Peyer's patch (tissue), 4 donors: ENCODE measurements at regions not wholly inside any gene's neighbourhood (a gene's known extent, or its start where the extent isn't known, plus 50 kb on each side); places are given as distances from the start of the nearest gene placed in this dataset.

Experiments used
- DNase-seq, 3 donors: peaks; one replicate each; pipeline ENCODE4 v3.0.0-alpha.2; 2017 to 2019
- H3K27ac ChIP-seq, 4 donors: fragments of 200-600 bp; sonication (generic); one replicate each; pipeline ENCODE4 v1.5.1; 2016 to 2019
- H3K27me3 ChIP-seq, 2 donors: fragments of 200-600 bp; sonication (generic); one replicate each; pipeline ENCODE4 v1.5.1; 2019
- H3K36me3 ChIP-seq, 3 donors: fragments of 200-600 bp; sonication (generic); one replicate each; pipeline ENCODE4 v1.5.1; 2016 to 2019
- H3K4me1 ChIP-seq, 4 donors: fragments of 200-600 bp; sonication (generic); one replicate each; pipeline ENCODE4 v1.5.1; 2016 to 2019
- H3K4me3 ChIP-seq, 4 donors: fragments of 200-600 bp; sonication (generic); 1 replicate in 3 of 4; 2 replicates in 1 of 4; pipeline ENCODE4 v1.5.1; 2016 to 2019; ENCODE audit warnings: mild to moderate bottlenecking in 1 of 4
- H3K9me3 ChIP-seq, 4 donors: fragments of 200-600 bp; sonication (generic); one replicate each; pipeline ENCODE4 v1.5.1; 2016 to 2019; ENCODE audit warnings: mild to moderate bottlenecking in 1 of 4
- POLR2A ChIP-seq, 2 donors: fragments of 450-650 bp; IDR thresholded peaks; one replicate each; pipeline ENCODE4 v1.5.1; 2017; ENCODE audit warnings: antibody characterized with exemption in 2 of 2, mild to moderate bottlenecking in 2 of 2, moderate library complexity in 2 of 2
- TF ChIP-seq, protein P1 (sequence below), 6 experiments: fragments of 450-650 bp in 4 of 6; fragments of 200-600 bp in 2 of 6; sonication (generic) in 1 of 6; IDR thresholded peaks; one replicate each; pipeline ENCODE4 v1.5.1; 2017 to 2019; ENCODE audit warnings: antibody characterized with exemption in 6 of 6, mild to moderate bottlenecking in 3 of 6, moderate library complexity in 1 of 6

DNA sequence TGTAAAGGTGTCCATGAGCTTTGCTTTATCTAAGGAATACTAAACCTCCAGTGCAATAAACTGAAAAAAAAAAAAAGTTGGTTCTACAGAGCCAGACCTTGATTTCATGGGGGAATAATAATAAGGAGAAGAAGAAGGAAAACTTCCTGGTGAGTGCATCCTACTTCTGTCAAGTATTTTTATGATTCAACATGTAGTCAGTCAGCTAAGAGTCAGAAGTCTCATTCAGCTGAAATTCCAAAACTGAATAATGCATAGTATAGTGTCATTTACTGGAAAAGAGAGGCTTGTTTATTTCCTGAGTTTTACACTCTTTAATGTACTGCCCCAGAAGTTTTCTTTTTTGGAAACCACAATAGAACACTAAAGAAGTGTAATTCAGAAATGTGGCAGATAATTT is 77.8 kb upstream of the TACR1 start:
- no peaks in the 10 kb centered on the region for H3K4me1 ChIP-seq
- H3K36me3 ChIP-seq, result no peaks in the 10 kb centered on the region
- H3K27ac ChIP-seq, result no peak overlapping the region
- no peak for DNase-seq
- no peak for TF ChIP-seq POLR2A (IDR thresholded peaks at IDR 0.05)
- TF ChIP-seq, protein P1, sequence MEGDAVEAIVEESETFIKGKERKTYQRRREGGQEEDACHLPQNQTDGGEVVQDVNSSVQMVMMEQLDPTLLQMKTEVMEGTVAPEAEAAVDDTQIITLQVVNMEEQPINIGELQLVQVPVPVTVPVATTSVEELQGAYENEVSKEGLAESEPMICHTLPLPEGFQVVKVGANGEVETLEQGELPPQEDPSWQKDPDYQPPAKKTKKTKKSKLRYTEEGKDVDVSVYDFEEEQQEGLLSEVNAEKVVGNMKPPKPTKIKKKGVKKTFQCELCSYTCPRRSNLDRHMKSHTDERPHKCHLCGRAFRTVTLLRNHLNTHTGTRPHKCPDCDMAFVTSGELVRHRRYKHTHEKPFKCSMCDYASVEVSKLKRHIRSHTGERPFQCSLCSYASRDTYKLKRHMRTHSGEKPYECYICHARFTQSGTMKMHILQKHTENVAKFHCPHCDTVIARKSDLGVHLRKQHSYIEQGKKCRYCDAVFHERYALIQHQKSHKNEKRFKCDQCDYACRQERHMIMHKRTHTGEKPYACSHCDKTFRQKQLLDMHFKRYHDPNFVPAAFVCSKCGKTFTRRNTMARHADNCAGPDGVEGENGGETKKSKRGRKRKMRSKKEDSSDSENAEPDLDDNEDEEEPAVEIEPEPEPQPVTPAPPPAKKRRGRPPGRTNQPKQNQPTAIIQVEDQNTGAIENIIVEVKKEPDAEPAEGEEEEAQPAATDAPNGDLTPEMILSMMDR (IDR thresholded peaks at IDR 0.05), result no peak
- H3K27me3 ChIP-seq, result no peaks in the 10 kb centered on the region
- H3K9me3 ChIP-seq, result no peaks in the 10 kb centered on the region
- H3K4me3 ChIP-seq, result no peak overlapping the region

DNA sequence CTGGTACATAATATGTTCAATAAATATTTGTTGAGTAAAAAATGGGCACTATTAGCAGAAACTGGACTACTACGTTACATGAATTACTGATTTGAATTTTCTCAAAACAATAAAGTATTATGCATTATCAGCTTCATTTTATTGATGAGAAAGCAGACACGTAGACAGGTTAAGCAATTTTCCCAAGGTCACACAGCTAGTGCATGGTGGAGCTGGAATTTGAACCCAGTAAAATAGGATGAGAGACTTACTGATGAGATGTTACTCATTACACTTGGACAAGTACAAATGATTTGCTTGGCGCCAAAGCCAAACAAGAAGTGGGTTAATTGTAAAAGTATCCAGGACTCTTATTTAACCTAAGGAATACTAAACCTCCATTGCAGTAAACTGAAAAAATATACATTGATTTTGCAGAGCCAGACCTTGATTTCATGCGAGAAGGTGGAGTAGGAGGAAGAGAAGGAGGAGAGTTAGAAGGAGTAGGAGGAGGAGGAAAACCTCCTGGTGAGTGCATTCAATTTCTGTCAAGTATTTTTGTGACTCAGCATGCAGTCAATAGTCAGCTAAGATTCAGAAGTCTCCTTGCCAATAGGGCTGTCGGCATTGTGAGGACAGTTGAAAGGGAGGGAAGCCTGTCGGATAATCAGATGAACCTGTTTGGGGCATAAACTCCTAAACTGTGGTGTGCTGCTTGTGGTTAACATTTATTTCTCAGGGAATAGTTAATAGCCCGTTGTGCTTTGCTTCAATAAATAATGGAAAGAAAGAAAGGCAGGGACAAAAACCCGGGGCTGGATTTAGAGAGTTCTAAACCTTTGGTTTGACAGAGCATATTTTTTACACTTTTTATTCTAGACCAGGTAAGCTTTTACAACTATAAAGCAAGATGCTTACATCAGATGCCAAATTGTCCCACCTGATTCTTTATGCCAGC is 77.0 kb upstream of the TACR1 start:
- no peak for DNase-seq
- TF ChIP-seq, protein P1 (IDR thresholded peaks at IDR 0.05), result no peak
- TF ChIP-seq POLR2A (IDR thresholded peaks at IDR 0.05), result no peak
- no peaks in the 10 kb centered on the region for H3K9me3 ChIP-seq
- H3K4me1 ChIP-seq, result no peaks in the 10 kb centered on the region
- no peak overlapping the region for H3K27ac ChIP-seq
- no peak overlapping the region for H3K4me3 ChIP-seq
- no peaks in the 10 kb centered on the region for H3K36me3 ChIP-seq
- H3K27me3 ChIP-seq, result no peaks in the 10 kb centered on the region

DNA sequence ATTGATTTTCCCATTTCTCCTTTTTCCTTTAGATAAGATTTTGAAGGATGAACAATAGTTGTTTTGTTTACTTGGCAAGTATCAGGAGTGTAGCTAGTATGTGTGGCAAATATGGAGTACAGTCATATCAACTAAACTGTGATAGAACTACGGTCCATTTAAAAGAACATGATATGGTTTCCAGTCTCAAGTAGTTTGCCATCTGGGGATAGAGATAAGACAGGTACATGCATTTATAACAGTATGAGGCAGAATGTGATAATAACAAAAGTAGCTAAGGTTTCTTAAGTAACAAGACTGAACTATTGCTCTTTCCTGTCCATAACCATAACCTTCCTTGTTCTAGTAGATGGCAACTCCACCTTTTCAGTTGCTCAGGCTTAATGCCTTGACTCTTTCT is 75.6 kb upstream of the TACR1 start:
- Histone ChIP-seq H3K9me3 (no peaks in the 10 kb centered on the region), H3K4me3 (no peak overlapping the region), H3K36me3 (no peaks in the 10 kb centered on the region), H3K27me3 (no peaks in the 10 kb centered on the region), H3K27ac (no peak overlapping the region), H3K4me1 (no peaks in the 10 kb centered on the region)
- TF ChIP-seq POLR2A (IDR thresholded peaks at IDR 0.05), result no peak
- TF ChIP-seq, protein P1 (IDR thresholded peaks at IDR 0.05), result no peak
- no peak for DNase-seq

DNA sequence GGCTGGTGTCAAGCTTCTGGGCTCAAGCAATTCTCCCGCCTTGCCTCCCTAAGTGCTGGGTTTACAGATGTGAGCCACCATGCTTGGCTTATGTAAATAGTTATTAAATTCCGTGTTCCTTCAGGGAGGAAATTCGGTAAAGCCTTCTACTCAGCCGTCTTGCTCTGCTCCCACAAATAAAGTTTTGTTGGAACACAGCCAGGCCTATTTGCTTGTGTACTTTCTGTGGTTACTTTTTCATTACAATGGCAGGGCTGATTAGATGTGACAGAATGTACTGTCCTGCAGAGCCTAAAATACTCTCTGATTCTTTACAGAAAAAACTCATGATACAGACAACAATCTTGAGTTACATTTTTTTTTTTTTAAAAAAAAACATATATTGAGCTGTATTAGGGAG is 68.8 kb upstream of the TACR1 start:
- DNase-seq, result no peak
- H3K4me1 ChIP-seq, result no peaks in the 10 kb centered on the region
- H3K36me3 ChIP-seq, result no peaks in the 10 kb centered on the region
- H3K27me3 ChIP-seq, result no peaks in the 10 kb centered on the region
- H3K27ac ChIP-seq, result no peak overlapping the region
- no peaks in the 10 kb centered on the region for H3K9me3 ChIP-seq
- no peak overlapping the region for H3K4me3 ChIP-seq
- TF ChIP-seq, protein P1 (IDR thresholded peaks at IDR 0.05), result no peak
- TF ChIP-seq POLR2A (IDR thresholded peaks at IDR 0.05), result no peak

DNA sequence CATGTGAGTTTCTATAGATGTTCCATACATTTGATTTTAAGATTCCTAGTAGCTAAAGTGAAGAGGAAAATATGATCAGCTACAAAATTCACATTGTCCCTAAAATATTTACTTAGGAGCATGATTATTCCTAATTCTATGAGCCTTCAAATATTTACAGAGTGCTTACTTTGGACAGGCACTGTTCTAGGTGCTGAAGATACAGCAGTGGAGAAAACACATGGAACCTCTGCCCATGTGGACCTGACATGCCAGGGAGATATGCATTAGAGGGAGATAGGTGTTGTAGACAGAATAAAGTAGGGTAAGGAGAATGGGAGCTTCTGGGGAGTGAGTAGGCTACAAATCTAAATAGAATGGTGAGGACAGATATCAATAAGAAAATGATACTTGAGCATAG is 62.6 kb upstream of the TACR1 start:
- Histone ChIP-seq H3K4me3 (no peak overlapping the region), H3K27ac (no peak overlapping the region), H3K4me1 (no peaks in the 10 kb centered on the region), H3K27me3 (no peaks in the 10 kb centered on the region), H3K9me3 (peaks cover 0 to 4% (median 0%) of the 10 kb centered on the region in 4 donors), H3K36me3 (no peaks in the 10 kb centered on the region)
- DNase-seq, result no peak
- TF ChIP-seq, protein P1 (IDR thresholded peaks at IDR 0.05), result no peak
- no peak for TF ChIP-seq POLR2A (IDR thresholded peaks at IDR 0.05)
